Calu3 (cell line): ENCODE measurements at regions not wholly inside any gene's neighbourhood (a gene's known extent, or its start where the extent isn't known, plus 50 kb on each side); places are given as distances from the start of the nearest gene placed in this dataset.
A peak's percentile ranks its signal among the peaks of the same experiment; 100 is the strongest.
"Not testable (repeated sequence)": the region's sequence is repeated elsewhere in the genome, so short reads cannot be mapped to it uniquely, and the experiment has no call there.

ENCODE experiments used
- BruUV-seq: library from RNA; stranded (reverse); fragments of 400-500 nt; replicated peaks from 2 replicates; lab custom pipeline; 2021; lab: Mats Ljungman, UMichigan
- CTCF ChIA-PET: fragments of 300-600 bp; sonication (Branson Sonifier 250); formaldehyde crosslinking; loops from one replicate; lab custom pipeline; 2022; ENCODE audit warnings: antibody characterized with exemption; lab: Charles Lee
- DNase-seq: peaks from one replicate; pipeline ENCODE4 v3.0.0; 2022
- H3K27ac Mint-ChIP-seq: one replicate; pipeline ENCODE4 v1.8.0; 2022; ENCODE audit warnings: mixed read lengths; ENCODE audit not compliant: unreplicated experiment
- H3K27me3 Mint-ChIP-seq: one replicate; pipeline ENCODE4 v1.8.0; 2022; ENCODE audit warnings: mixed read lengths; ENCODE audit not compliant: unreplicated experiment
- H3K36me3 Mint-ChIP-seq: one replicate; pipeline ENCODE4 v1.8.0; 2022; ENCODE audit warnings: mild to moderate bottlenecking, moderate library complexity, mixed read lengths; ENCODE audit not compliant: insufficient read depth, unreplicated experiment
- H3K4me1 Mint-ChIP-seq: one replicate; pipeline ENCODE4 v1.8.0; 2022; ENCODE audit warnings: mild to moderate bottlenecking, low read depth, mixed read lengths; ENCODE audit not compliant: unreplicated experiment
- H3K4me3 Mint-ChIP-seq: one replicate; pipeline ENCODE4 v1.8.0; 2022; ENCODE audit warnings: mild to moderate bottlenecking, low read depth, moderate library complexity, mixed read lengths; ENCODE audit not compliant: unreplicated experiment
- H3K9me3 Mint-ChIP-seq: one replicate; pipeline ENCODE4 v1.8.0; 2022; ENCODE audit warnings: low read depth, mixed read lengths; ENCODE audit not compliant: unreplicated experiment
- intact Hi-C: fragments of 100-400 bp; cut with micrococcal nuclease; formaldehyde crosslinking; loops from one replicate; pipeline ENCODE4 v1.10.0; 2022; ENCODE audit not compliant: unreplicated experiment
- TF ChIP-seq, protein P1 (sequence below): fragments of 200-600 bp; IDR thresholded peaks from one replicate; pipeline ENCODE4 v1.8.0; 2022; ENCODE audit warnings: antibody characterized with exemption; ENCODE audit not compliant: unreplicated experiment

DNA sequence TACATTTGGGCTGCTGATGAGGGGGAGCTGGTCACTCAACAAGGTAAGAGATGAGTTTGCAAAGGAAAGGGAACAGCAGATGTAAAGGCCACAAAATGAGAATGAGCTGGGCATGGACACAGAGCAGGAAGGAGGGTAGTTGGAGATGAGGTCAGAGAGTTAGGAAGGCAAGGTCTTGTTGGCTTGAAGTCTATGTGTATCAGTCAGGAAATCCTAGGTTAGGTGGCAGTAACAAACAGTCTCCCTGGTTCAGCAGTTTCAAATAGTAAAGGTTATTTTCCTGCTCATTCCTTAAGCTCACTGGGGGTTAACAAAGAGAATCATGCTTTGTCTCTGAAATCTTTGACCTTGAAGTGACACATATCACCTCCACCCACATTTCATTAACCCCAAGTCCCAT lies 58.3 kb upstream of the ARL4C start:
- no peaks in the 10 kb centered on the region for H3K36me3 Mint-ChIP-seq
- H3K27ac Mint-ChIP-seq = no peak overlapping the region
- intact Hi-C loops = no loop called here
- no TSS peak for BruUV-seq
- no peak for DNase-seq
- TF ChIP-seq, protein P1, sequence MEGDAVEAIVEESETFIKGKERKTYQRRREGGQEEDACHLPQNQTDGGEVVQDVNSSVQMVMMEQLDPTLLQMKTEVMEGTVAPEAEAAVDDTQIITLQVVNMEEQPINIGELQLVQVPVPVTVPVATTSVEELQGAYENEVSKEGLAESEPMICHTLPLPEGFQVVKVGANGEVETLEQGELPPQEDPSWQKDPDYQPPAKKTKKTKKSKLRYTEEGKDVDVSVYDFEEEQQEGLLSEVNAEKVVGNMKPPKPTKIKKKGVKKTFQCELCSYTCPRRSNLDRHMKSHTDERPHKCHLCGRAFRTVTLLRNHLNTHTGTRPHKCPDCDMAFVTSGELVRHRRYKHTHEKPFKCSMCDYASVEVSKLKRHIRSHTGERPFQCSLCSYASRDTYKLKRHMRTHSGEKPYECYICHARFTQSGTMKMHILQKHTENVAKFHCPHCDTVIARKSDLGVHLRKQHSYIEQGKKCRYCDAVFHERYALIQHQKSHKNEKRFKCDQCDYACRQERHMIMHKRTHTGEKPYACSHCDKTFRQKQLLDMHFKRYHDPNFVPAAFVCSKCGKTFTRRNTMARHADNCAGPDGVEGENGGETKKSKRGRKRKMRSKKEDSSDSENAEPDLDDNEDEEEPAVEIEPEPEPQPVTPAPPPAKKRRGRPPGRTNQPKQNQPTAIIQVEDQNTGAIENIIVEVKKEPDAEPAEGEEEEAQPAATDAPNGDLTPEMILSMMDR = no peak
- peaks cover 3% of the 10 kb centered on the region for H3K9me3 Mint-ChIP-seq
- CTCF ChIA-PET = no interaction called here
- H3K27me3 Mint-ChIP-seq = peaks cover 11% of the 10 kb centered on the region
- H3K4me3 Mint-ChIP-seq = no peak overlapping the region
- H3K4me1 Mint-ChIP-seq = no peaks in the 10 kb centered on the region

DNA sequence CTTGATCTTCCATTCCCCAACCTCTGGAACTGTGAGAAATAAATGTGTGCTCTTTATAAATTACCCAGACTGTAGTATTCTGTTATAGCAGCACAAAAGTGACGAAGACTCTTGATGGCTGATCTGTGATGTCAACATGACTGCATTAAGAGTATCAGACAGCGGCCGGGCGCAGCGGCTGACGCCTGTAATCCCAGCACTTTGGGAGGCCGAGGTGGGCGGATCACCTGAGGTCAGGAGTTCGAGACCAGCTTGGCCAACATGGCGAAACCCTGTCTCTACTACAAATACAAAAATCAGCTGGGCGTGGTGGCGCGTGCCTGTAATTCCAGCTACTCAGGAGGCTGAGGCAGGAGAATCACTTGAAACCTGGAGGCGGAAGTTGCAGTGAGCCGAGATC lies 56.3 kb upstream of the ARL4C start:
- DNase-seq, CTCF ChIA-PET, H3K4me3 Mint-ChIP-seq, H3K9me3 Mint-ChIP-seq, H3K27ac Mint-ChIP-seq, H3K36me3 Mint-ChIP-seq, H3K4me1 Mint-ChIP-seq, BruUV-seq, intact Hi-C loops: not testable (repeated sequence)
- H3K27me3 Mint-ChIP-seq = peaks cover 20% of the 10 kb centered on the region

DNA sequence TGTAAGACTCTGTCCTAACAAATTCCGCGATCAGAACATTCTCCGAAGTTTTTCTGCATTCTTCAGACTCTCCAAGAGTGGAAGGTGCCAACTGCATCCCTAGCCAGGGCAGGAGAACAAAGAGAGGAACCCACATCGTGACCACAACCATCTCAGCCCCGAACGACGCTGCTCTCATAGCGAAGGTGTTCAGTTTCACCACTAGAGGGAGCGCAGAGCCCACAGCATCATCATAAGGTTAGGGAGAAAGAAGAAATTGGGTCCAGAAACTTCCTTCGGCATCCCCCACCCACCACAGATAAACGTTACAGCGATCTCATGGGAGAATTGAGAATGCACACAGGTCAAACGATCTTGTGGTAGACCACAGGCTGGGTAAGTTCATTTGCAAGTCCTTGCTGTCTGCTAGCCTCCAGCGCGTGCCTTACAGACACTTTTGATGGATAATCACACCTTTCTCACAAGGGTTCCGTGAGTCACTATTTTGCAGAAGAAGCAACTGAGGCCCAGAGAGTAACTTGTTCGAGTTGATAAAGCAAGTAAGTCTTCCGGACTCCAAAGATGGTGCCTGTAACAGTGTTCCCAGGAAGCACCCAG lies 53.7 kb upstream of the ARL4C start:
- no peaks in the 10 kb centered on the region for H3K4me1 Mint-ChIP-seq
- peaks cover 38% of the 10 kb centered on the region for H3K27me3 Mint-ChIP-seq
- no peaks in the 10 kb centered on the region for H3K36me3 Mint-ChIP-seq
- TF ChIP-seq, protein P1 = peak; percentile 97
- H3K27ac Mint-ChIP-seq = no peak overlapping the region
- CTCF ChIA-PET = no interaction called here
- DNase-seq = peak; percentile 63
- BruUV-seq = no TSS peak
- intact Hi-C loops = loop anchor here (1.0 kb wide), 2 partner anchors 557 to 567 kb away; no protein-coding TSS in a partner anchor
- peaks cover 3% of the 10 kb centered on the region for H3K9me3 Mint-ChIP-seq
- H3K4me3 Mint-ChIP-seq = no peak overlapping the region

DNA sequence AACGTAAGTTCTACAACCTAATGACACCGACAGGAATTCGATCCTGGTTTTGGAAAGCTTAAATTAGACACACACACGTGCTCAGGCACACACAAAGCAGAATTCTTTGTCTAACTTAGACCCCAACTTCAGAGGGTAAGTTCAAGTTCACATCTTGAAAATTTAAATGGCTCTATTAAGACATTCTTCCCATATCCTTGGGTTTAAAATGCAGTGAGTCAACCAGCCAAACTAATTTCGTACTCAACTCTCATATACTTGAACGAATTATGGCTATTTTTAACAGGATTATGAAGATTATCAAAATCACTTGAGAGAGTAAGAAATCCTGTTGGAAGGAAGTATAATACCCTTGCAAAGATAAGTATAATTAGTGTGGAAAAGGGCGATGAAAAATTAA lies 53.2 kb upstream of the ARL4C start:
- Mint-ChIP-seq H3K9me3 (peaks cover 2% of the 10 kb centered on the region), H3K4me1 (no peaks in the 10 kb centered on the region), H3K4me3 (no peak overlapping the region), H3K27me3 (peaks cover 38% of the 10 kb centered on the region), H3K36me3 (no peaks in the 10 kb centered on the region), H3K27ac (no peak overlapping the region)
- no peak for DNase-seq
- intact Hi-C loops = loop anchor here (1.0 kb wide), 2 partner anchors 557 to 567 kb away; no protein-coding TSS in a partner anchor
- TF ChIP-seq, protein P1 = no peak
- CTCF ChIA-PET = no interaction called here
- BruUV-seq = no TSS peak
